Breast epithelium (tissue), 3 donors: ENCODE measurements at regions not wholly inside any gene's neighbourhood (a gene's known extent, or its start where the extent isn't known, plus 50 kb on each side); places are given as distances from the start of the nearest gene placed in this dataset.

Source experiments
- CTCF ChIP-seq, 3 donors: fragments of 450-650 bp; IDR thresholded peaks; one replicate each; pipeline ENCODE4 v1.5.1; 2016 to 2017; ENCODE audit warnings: antibody characterized with exemption in 3 of 3, mild to moderate bottlenecking in 3 of 3, moderate library complexity in 3 of 3
- POLR2AphosphoS5 ChIP-seq, 3 donors: sonication (generic); formaldehyde crosslinking; IDR thresholded peaks; one replicate each; pipeline ENCODE4 v1.6.1; 2017; ENCODE audit warnings: antibody characterized with exemption in 3 of 3

- TF ChIP-seq CTCF (IDR thresholded peaks at IDR 0.05) (no peak), POLR2AphosphoS5 (IDR thresholded peaks at IDR 0.05) (no peak)
Measured at GRCh38 chr11:91984033-91984584, 240.5 kb upstream of the FAT3 start.
